ENCODE measurements at regions not wholly inside any gene's neighbourhood (a gene's known extent, or its start where the extent isn't known, plus 50 kb on each side); places are given as distances from the start of the nearest gene placed in this dataset.
A peak's percentile ranks its signal among the peaks of the same experiment; 100 is the strongest.

GRCh38 chr4:130356873-130357272, 1260.9 kb downstream of the C4orf33 start:
- Histone ChIP-seq H3K36me3 (ENCODE audit: control insufficient read depth, insufficient read depth, low read length) (no peaks in the 10 kb centered on the region), H3K18ac (ENCODE audit: low read length) (no peak overlapping the region), H3K56ac (ENCODE audit: low read length) (no peak overlapping the region), H4K8ac (ENCODE audit: low read depth, low read length) (no peak overlapping the region), H4K5ac (ENCODE audit: low read length) (no peak overlapping the region), H2BK120ac (ENCODE audit: low read depth, low read length) (no peak overlapping the region), H3K23ac (ENCODE audit: low read length) (no peak overlapping the region), H3K27me3 (ENCODE audit: insufficient read depth, low read length, poor library complexity) (no peaks in the 10 kb centered on the region), H3K4me1 (ENCODE audit: control insufficient read depth, low read depth, low read length) (no peaks in the 10 kb centered on the region), H3K4me2 (ENCODE audit: low read length) (no peak overlapping the region), H3K4ac (ENCODE audit: low read depth, low read length) (no peak overlapping the region), H2BK15ac (replicated peaks; ENCODE audit: low read depth) (no peak overlapping the region), H3K79me2 (ENCODE audit: control insufficient read depth, insufficient read depth, low read length) (no peaks in the 10 kb centered on the region), H3K27ac (ENCODE audit: low read depth, low read length) (no peak overlapping the region), H2BK5ac (ENCODE audit: low read length) (no peak overlapping the region), H3K4me3 (ENCODE audit: low read length) (no peak overlapping the region), H3K9ac (ENCODE audit: low read length) (no peak overlapping the region), H2AK5ac (ENCODE audit: low read length) (no peak overlapping the region), H3K79me1 (ENCODE audit: low read length) (no peaks in the 10 kb centered on the region)
- WGBS (ENCODE audit: extremely low coverage, insufficient coverage, low lambda C conversion rate) = no CpG with 5 or more reads among the region's 1 CpG
- no peak for DNase-seq

DNA sequence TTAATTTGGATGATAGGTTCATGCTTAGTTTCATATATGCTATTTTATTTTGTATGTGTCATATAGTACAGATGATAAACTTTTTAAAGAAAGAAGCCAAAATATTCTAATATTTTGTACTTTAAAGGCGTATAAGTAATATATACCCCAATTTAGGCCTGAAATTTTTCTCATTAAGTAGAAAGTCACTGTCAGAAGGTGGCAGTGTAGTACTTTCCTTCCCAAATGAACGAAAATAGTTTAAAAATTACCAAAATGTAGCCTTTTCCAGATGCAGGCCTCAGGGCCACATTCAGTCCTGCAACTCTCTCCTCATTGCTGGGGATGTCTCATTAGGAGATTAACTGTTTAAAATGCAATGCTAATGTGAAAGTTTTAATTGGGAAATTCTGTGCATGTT, 1263.6 kb downstream of the C4orf33 start:
- no peaks in the 10 kb centered on the region for H3K36me3 ChIP-seq (ENCODE audit: control insufficient read depth, insufficient read depth, low read length)
- H4K8ac ChIP-seq (ENCODE audit: low read depth, low read length) = no peak overlapping the region
- no peak overlapping the region for H3K23ac ChIP-seq (ENCODE audit: low read length)
- no peak overlapping the region for H3K18ac ChIP-seq (ENCODE audit: low read length)
- no peak overlapping the region for H2BK5ac ChIP-seq (ENCODE audit: low read length)
- H3K56ac ChIP-seq (ENCODE audit: low read length) = no peak overlapping the region
- no peak overlapping the region for H3K9ac ChIP-seq (ENCODE audit: low read length)
- WGBS (ENCODE audit: extremely low coverage, insufficient coverage, low lambda C conversion rate) = no CpG with 5 or more reads among the region's 2 CpGs
- no peak overlapping the region for H3K27ac ChIP-seq (ENCODE audit: low read depth, low read length)
- H2BK15ac ChIP-seq (replicated peaks; ENCODE audit: low read depth) = no peak overlapping the region
- no peak overlapping the region for H3K4ac ChIP-seq (ENCODE audit: low read depth, low read length)
- peak; percentile 51 for DNase-seq
- H2BK120ac ChIP-seq (ENCODE audit: low read depth, low read length) = no peak overlapping the region
- no peak overlapping the region for H2AK5ac ChIP-seq (ENCODE audit: low read length)
- no peak overlapping the region for H3K4me2 ChIP-seq (ENCODE audit: low read length)
- no peaks in the 10 kb centered on the region for H3K79me2 ChIP-seq (ENCODE audit: control insufficient read depth, insufficient read depth, low read length)
- H3K79me1 ChIP-seq (ENCODE audit: low read length) = no peaks in the 10 kb centered on the region
- no peaks in the 10 kb centered on the region for H3K27me3 ChIP-seq (ENCODE audit: insufficient read depth, low read length, poor library complexity)
- no peak overlapping the region for H3K4me3 ChIP-seq (ENCODE audit: low read length)
- no peak overlapping the region for H4K5ac ChIP-seq (ENCODE audit: low read length)
- H3K4me1 ChIP-seq (ENCODE audit: control insufficient read depth, low read depth, low read length) = no peaks in the 10 kb centered on the region

DNA sequence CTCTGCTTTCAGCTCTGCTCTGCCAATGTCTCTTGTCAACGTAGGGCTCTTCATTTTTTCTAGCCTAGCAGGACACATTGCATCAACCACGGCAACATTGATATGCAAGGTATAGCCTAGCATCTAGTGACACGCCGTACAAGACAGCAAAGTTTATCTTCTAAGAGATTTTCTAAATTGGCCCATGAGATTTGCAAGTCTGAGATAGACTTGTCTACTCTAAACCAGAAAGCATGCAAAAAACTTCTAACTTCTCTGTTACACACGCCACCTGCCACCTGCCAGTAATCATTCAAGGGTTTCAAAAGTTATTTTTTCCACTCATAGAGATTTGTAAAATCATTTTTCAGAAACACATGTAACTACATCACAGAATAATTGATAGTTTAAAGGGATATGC, 1265.7 kb downstream of the C4orf33 start:
- H4K8ac ChIP-seq (ENCODE audit: low read depth, low read length) = no peak overlapping the region
- H2BK5ac ChIP-seq (ENCODE audit: low read length) = no peak overlapping the region
- H3K79me1 ChIP-seq (ENCODE audit: low read length) = no peaks in the 10 kb centered on the region
- no peaks in the 10 kb centered on the region for H3K4me1 ChIP-seq (ENCODE audit: control insufficient read depth, low read depth, low read length)
- H3K23ac ChIP-seq (ENCODE audit: low read length) = no peak overlapping the region
- H3K9ac ChIP-seq (ENCODE audit: low read length) = no peak overlapping the region
- H3K4me3 ChIP-seq (ENCODE audit: low read length) = no peak overlapping the region
- no peak for DNase-seq
- WGBS (ENCODE audit: extremely low coverage, insufficient coverage, low lambda C conversion rate) = no CpG with 5 or more reads among the region's 5 CpGs
- no peaks in the 10 kb centered on the region for H3K36me3 ChIP-seq (ENCODE audit: control insufficient read depth, insufficient read depth, low read length)
- no peak overlapping the region for H3K18ac ChIP-seq (ENCODE audit: low read length)
- no peak overlapping the region for H3K4me2 ChIP-seq (ENCODE audit: low read length)
- H2AK5ac ChIP-seq (ENCODE audit: low read length) = no peak overlapping the region
- H4K5ac ChIP-seq (ENCODE audit: low read length) = no peak overlapping the region
- H3K27me3 ChIP-seq (ENCODE audit: insufficient read depth, low read length, poor library complexity) = no peaks in the 10 kb centered on the region
- no peak overlapping the region for H2BK15ac ChIP-seq (replicated peaks; ENCODE audit: low read depth)
- H2BK120ac ChIP-seq (ENCODE audit: low read depth, low read length) = no peak overlapping the region
- H3K79me2 ChIP-seq (ENCODE audit: control insufficient read depth, insufficient read depth, low read length) = no peaks in the 10 kb centered on the region
- no peak overlapping the region for H3K56ac ChIP-seq (ENCODE audit: low read length)
- H3K27ac ChIP-seq (ENCODE audit: low read depth, low read length) = no peak overlapping the region
- H3K4ac ChIP-seq (ENCODE audit: low read depth, low read length) = no peak overlapping the region

DNA sequence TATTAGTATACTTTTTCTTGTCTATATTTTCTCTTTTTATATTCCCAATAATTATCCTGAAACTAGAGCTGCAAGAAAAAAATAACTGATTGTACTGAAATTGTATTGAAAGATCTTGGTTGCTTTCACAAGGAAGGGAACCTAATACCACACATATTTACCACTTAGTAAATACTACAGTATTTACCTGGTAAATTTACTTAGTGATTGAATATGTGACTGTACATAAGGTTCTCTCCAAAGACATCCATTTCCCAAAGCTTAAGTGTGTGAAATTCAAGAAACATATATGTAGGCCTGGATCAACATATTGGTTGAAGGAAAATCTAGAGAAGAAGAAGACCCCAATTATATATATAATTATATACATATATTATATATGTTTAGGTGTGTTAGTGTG, 1272.7 kb downstream of the C4orf33 start:
- H4K5ac ChIP-seq (ENCODE audit: low read length) = no peak overlapping the region
- H3K4me1 ChIP-seq (ENCODE audit: control insufficient read depth, low read depth, low read length) = no peaks in the 10 kb centered on the region
- H2BK120ac ChIP-seq (ENCODE audit: low read depth, low read length) = no peak overlapping the region
- no peak overlapping the region for H3K56ac ChIP-seq (ENCODE audit: low read length)
- H3K23ac ChIP-seq (ENCODE audit: low read length) = no peak overlapping the region
- H3K27me3 ChIP-seq (ENCODE audit: insufficient read depth, low read length, poor library complexity) = no peaks in the 10 kb centered on the region
- no peak overlapping the region for H3K4ac ChIP-seq (ENCODE audit: low read depth, low read length)
- no peak overlapping the region for H4K8ac ChIP-seq (ENCODE audit: low read depth, low read length)
- H3K4me2 ChIP-seq (ENCODE audit: low read length) = no peak overlapping the region
- H3K4me3 ChIP-seq (ENCODE audit: low read length) = no peak overlapping the region
- no peak overlapping the region for H2BK15ac ChIP-seq (replicated peaks; ENCODE audit: low read depth)
- H2BK5ac ChIP-seq (ENCODE audit: low read length) = no peak overlapping the region
- no peak overlapping the region for H3K27ac ChIP-seq (ENCODE audit: low read depth, low read length)
- H3K18ac ChIP-seq (ENCODE audit: low read length) = no peak overlapping the region
- no peak for DNase-seq
- H3K79me1 ChIP-seq (ENCODE audit: low read length) = no peaks in the 10 kb centered on the region
- no peaks in the 10 kb centered on the region for H3K79me2 ChIP-seq (ENCODE audit: control insufficient read depth, insufficient read depth, low read length)
- no peak overlapping the region for H3K9ac ChIP-seq (ENCODE audit: low read length)
- H3K36me3 ChIP-seq (ENCODE audit: control insufficient read depth, insufficient read depth, low read length) = no peaks in the 10 kb centered on the region
- H2AK5ac ChIP-seq (ENCODE audit: low read length) = no peak overlapping the region

- Histone ChIP-seq H3K4me1 (ENCODE audit: control insufficient read depth, low read depth, low read length) (no peaks in the 10 kb centered on the region), H3K23ac (ENCODE audit: low read length) (no peak overlapping the region), H2BK15ac (replicated peaks; ENCODE audit: low read depth) (no peak overlapping the region), H2BK5ac (ENCODE audit: low read length) (no peak overlapping the region), H4K5ac (ENCODE audit: low read length) (no peak overlapping the region), H3K56ac (ENCODE audit: low read length) (no peak overlapping the region), H3K36me3 (ENCODE audit: control insufficient read depth, insufficient read depth, low read length) (no peaks in the 10 kb centered on the region), H2AK5ac (ENCODE audit: low read length) (no peak overlapping the region), H3K27ac (ENCODE audit: low read depth, low read length) (no peak overlapping the region), H2BK120ac (ENCODE audit: low read depth, low read length) (no peak overlapping the region), H4K8ac (ENCODE audit: low read depth, low read length) (no peak overlapping the region), H3K4me2 (ENCODE audit: low read length) (no peak overlapping the region), H3K18ac (ENCODE audit: low read length) (no peak overlapping the region), H3K4me3 (ENCODE audit: low read length) (no peak overlapping the region), H3K27me3 (ENCODE audit: insufficient read depth, low read length, poor library complexity) (no peaks in the 10 kb centered on the region), H3K4ac (ENCODE audit: low read depth, low read length) (no peak overlapping the region), H3K9ac (ENCODE audit: low read length) (no peak overlapping the region), H3K79me1 (ENCODE audit: low read length) (no peaks in the 10 kb centered on the region), H3K79me2 (ENCODE audit: control insufficient read depth, insufficient read depth, low read length) (no peaks in the 10 kb centered on the region)
- no peak for DNase-seq
Measured at GRCh38 chr4:130393231-130393630, 1297.3 kb downstream of the C4orf33 start.

DNA sequence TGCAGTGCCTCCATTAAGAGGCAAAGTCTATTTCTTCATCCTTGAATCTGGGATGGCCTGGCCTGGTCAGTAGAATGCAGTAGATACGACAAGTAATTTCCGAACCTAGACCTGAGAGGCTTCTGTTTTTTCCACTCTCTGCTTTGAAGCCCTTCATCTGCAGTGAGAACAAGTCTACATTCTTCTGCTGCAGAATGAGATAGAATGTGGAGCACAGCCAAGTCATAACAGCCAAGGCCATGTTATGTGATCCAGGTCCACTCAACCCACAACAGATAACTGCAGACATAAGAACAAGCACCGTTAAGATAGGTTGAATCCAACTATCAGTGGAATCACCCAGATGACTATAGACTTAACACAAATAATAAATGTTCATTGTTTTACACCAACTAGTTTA, 1297.7 kb downstream of the C4orf33 start:
- Histone ChIP-seq H3K4ac (ENCODE audit: low read depth, low read length) (no peak overlapping the region), H3K56ac (ENCODE audit: low read length) (no peak overlapping the region), H3K4me2 (ENCODE audit: low read length) (no peak overlapping the region), H2BK15ac (replicated peaks; ENCODE audit: low read depth) (no peak overlapping the region), H3K4me3 (ENCODE audit: low read length) (no peak overlapping the region), H3K4me1 (ENCODE audit: control insufficient read depth, low read depth, low read length) (no peaks in the 10 kb centered on the region), H3K27me3 (ENCODE audit: insufficient read depth, low read length, poor library complexity) (no peaks in the 10 kb centered on the region), H4K5ac (ENCODE audit: low read length) (no peak overlapping the region), H3K79me2 (ENCODE audit: control insufficient read depth, insufficient read depth, low read length) (no peaks in the 10 kb centered on the region), H3K36me3 (ENCODE audit: control insufficient read depth, insufficient read depth, low read length) (no peaks in the 10 kb centered on the region), H3K79me1 (ENCODE audit: low read length) (no peaks in the 10 kb centered on the region), H3K9ac (ENCODE audit: low read length) (no peak overlapping the region), H3K27ac (ENCODE audit: low read depth, low read length) (no peak overlapping the region), H2AK5ac (ENCODE audit: low read length) (no peak overlapping the region), H3K23ac (ENCODE audit: low read length) (no peak overlapping the region), H4K8ac (ENCODE audit: low read depth, low read length) (no peak overlapping the region), H2BK5ac (ENCODE audit: low read length) (no peak overlapping the region), H2BK120ac (ENCODE audit: low read depth, low read length) (no peak overlapping the region), H3K18ac (ENCODE audit: low read length) (no peak overlapping the region)
- no CpG with 5 or more reads among the region's 3 CpGs for WGBS (ENCODE audit: extremely low coverage, insufficient coverage, low lambda C conversion rate)
- no peak for DNase-seq
